Right atrium auricular region (tissue), 2 donors: ENCODE measurements at regions not wholly inside any gene's neighbourhood (a gene's known extent, or its start where the extent isn't known, plus 50 kb on each side); places are given as distances from the start of the nearest gene placed in this dataset.
"Not testable (repeated sequence)": the region's sequence is repeated elsewhere in the genome, so short reads cannot be mapped to it uniquely, and the experiment has no call there.

Experiments
- DNase-seq: peaks from one replicate; pipeline ENCODE4 v3.0.0-alpha.2; 2019; ENCODE audit warnings: low spot score
- H3K27ac ChIP-seq, 2 donors: fragments of 200-600 bp; sonication (generic); 1 replicate in 1 of 2; 2 replicates in 1 of 2; pipeline ENCODE4 v1.5.1; 2016 to 2019
- H3K27me3 ChIP-seq, 2 donors: fragments of 200-600 bp; sonication (generic); one replicate each; pipeline versions ENCODE4 v1.5.1 to v1.6.0; 2017 to 2019
- H3K36me3 ChIP-seq: fragments of 200-600 bp; sonication (generic); one replicate; pipeline ENCODE4 v1.5.1; 2016
- H3K4me1 ChIP-seq, 2 donors: fragments of 200-600 bp; sonication (generic); one replicate each; pipeline versions ENCODE4 v1.5.1 to v1.6.0; 2017 to 2019
- H3K4me3 ChIP-seq, 2 donors: fragments of 200-600 bp; sonication (generic); 1 replicate in 1 of 2; 2 replicates in 1 of 2; pipeline ENCODE4 v1.5.1; 2017 to 2019; ENCODE audit warnings: mild to moderate bottlenecking in 1 of 2, moderate library complexity in 1 of 2
- H3K9me3 ChIP-seq, 2 donors: fragments of 200-600 bp; sonication (generic); one replicate each; pipeline ENCODE4 v1.5.1; 2019
- TF ChIP-seq, protein P1 (sequence below), 2 donors: fragments of 200-600 bp; sonication (generic); IDR thresholded peaks; one replicate each; pipeline ENCODE4 v1.5.1; 2019; ENCODE audit warnings: antibody characterized with exemption in 2 of 2

DNA sequence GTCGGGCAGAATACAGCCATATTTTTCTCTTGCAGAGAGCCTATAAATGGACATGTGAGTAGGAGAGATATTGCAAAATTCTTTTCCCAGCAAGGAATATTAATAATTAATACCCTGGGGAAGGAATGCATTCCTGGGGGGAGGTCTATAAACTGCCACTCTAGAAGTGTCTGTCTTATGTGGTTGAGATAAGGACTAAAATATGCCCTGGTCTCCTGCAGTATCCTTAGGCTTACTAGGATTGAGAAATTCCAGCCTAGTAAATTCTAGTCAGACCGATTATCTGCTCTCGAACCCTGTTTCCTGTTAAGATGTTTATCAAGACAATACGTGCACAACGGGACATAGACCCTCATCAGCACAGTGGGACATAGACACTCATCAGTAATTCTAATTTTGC, 872.6 kb downstream of the FSTL5 start:
- no peaks in the 10 kb centered on the region for H3K36me3 ChIP-seq
- H3K27ac ChIP-seq = no peak overlapping the region
- no peaks in the 10 kb centered on the region for H3K27me3 ChIP-seq
- TF ChIP-seq, protein P1, sequence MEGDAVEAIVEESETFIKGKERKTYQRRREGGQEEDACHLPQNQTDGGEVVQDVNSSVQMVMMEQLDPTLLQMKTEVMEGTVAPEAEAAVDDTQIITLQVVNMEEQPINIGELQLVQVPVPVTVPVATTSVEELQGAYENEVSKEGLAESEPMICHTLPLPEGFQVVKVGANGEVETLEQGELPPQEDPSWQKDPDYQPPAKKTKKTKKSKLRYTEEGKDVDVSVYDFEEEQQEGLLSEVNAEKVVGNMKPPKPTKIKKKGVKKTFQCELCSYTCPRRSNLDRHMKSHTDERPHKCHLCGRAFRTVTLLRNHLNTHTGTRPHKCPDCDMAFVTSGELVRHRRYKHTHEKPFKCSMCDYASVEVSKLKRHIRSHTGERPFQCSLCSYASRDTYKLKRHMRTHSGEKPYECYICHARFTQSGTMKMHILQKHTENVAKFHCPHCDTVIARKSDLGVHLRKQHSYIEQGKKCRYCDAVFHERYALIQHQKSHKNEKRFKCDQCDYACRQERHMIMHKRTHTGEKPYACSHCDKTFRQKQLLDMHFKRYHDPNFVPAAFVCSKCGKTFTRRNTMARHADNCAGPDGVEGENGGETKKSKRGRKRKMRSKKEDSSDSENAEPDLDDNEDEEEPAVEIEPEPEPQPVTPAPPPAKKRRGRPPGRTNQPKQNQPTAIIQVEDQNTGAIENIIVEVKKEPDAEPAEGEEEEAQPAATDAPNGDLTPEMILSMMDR (IDR thresholded peaks at IDR 0.05) = no peak
- no peak for DNase-seq
- H3K4me3 ChIP-seq = no peak overlapping the region
- peaks cover 0 to 20% of the 10 kb centered on the region in 2 donors for H3K9me3 ChIP-seq
- no peaks in the 10 kb centered on the region for H3K4me1 ChIP-seq

DNA sequence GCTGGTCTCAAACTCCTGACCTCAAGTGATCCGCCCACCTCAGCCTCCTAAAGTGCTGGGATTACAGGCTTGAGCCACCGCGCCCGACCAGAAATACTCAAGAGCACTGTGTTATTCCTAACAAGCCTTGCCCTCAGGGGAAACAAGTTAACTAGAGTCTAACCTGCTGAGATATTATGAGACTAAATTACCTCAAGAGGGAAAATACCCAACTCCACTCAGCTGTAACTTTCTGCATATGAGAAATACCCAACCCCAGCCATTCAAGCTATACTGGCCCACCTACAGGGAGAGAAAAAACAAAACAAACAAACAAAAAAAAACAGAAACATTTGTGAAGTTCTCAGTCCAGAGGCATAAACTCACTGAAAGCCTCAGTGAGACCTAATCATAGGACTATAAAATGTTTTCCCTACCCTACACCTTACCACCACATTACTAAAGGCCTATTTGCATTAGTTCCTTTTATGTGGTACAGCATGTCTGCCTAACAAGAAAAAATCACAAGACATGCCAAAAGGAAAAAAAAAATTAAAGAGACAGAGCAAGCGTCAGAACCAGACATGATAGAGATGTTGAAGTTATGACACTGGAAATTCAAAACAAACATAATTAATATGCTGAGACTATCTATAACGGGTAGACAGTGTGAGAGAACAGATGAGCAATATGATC, 876.0 kb downstream of the FSTL5 start:
- TF ChIP-seq, protein P1 (IDR thresholded peaks at IDR 0.05) = no peak
- no peaks in the 10 kb centered on the region for H3K27me3 ChIP-seq
- no peak overlapping the region for H3K4me3 ChIP-seq
- H3K9me3 ChIP-seq = peaks cover 0 to 20% of the 10 kb centered on the region in 2 donors
- H3K4me1 ChIP-seq = no peaks in the 10 kb centered on the region
- DNase-seq = no peak
- no peaks in the 10 kb centered on the region for H3K36me3 ChIP-seq
- H3K27ac ChIP-seq = no peak overlapping the region

DNA sequence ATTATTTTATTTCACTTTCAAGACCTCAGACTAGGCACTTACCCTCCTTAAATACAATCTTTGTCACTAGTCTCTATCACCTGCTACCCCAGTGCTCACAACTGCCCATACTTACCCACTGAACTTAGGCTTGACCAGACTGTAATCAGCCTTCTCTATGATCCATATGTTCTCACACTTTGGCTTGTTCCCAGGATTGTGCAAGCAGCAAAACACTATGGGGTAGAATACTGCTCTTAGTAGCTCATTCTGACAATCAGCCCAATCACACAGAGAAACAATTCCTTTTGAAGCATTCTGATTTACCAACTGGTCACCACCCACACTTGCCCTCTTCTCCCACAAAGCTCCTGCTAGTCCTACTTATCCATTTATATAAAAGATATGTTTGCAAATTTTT, 878.3 kb downstream of the FSTL5 start:
- Histone ChIP-seq H3K9me3 (peaks cover 0 to 7% of the 10 kb centered on the region in 2 donors), H3K4me1 (no peaks in the 10 kb centered on the region), H3K36me3 (no peaks in the 10 kb centered on the region), H3K4me3 (no peak overlapping the region), H3K27ac (no peak overlapping the region), H3K27me3 (no peaks in the 10 kb centered on the region)
- no peak for DNase-seq
- TF ChIP-seq, protein P1 (IDR thresholded peaks at IDR 0.05) = no peak

DNA sequence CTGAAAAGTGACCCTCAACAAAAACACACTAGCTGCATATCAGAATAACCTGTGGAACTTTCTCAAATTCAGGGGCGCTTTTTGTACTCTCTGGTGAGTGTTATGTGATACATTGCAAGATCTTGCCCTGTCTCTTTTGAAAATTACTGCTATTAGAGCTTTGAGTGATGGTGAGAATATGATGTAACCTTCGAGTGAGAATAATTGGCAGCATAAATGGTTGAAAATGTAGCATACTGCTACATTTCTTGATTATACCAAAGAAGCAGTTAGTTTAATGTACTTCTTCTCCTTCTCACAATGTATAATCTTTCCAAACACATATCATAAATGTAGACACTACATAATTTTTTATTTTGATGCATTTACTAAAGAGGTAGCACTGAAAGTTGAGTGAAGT, 882.9 kb downstream of the FSTL5 start:
- TF ChIP-seq, protein P1 (IDR thresholded peaks at IDR 0.05) = no peak
- no peaks in the 10 kb centered on the region for H3K9me3 ChIP-seq
- DNase-seq = no peak
- no peaks in the 10 kb centered on the region for H3K4me1 ChIP-seq
- no peaks in the 10 kb centered on the region for H3K27me3 ChIP-seq
- H3K4me3 ChIP-seq = no peak overlapping the region
- H3K36me3 ChIP-seq = no peaks in the 10 kb centered on the region
- H3K27ac ChIP-seq = no peak overlapping the region

DNA sequence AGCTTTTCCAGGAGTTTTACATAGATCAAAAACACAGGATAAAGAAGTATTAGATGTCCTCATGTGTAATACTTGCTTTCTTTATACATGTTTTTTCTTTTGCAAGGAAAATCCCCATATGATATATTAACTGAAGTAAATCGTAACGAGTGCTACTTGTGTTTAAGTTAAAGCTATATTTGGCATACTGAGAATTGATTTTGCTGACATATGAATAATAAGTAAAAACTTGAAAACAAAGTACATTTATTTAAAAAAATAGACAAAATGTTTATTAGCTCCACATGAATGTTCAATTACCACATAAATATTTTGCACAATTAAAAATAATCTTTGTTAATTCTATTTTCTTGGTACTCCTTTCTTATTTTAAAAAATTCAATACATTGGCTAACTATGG, 884.7 kb downstream of the FSTL5 start:
- no peaks in the 10 kb centered on the region for H3K9me3 ChIP-seq
- TF ChIP-seq, protein P1 (IDR thresholded peaks at IDR 0.05) = no peak

DNA sequence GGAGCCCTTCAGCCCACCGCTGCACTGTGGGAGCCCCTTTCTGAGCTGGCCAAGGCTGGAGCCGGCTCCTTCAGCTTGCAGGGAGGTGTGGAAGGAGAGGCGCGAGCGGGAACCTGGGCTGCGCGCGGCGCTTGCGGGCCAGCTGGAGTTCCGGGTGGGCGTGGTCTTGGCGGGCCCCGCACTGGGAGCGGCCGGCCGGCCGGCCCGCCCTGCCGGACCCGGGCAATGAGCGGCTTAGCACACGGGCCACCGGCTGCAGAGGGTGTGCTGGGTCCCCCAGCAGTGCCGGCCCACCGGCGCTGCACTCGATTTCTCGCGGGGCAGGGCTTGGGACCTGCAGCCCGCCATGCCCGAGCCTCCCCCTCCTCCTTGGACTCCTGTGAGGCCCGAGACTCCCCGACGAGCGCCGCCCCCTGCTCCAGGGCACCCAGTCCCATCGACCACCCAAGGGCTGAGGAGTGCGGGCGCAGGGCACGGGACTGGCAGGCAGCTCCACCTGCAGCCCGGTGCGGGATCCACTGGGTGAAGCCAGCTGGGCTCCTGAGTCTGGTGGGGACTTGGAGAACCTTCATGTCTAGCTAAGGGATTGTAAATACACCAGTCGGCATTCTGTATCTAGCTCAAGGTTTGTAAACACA, 886.5 kb downstream of the FSTL5 start:
- not testable (repeated sequence) for H3K4me1 ChIP-seq, H3K27ac ChIP-seq, H3K36me3 ChIP-seq, H3K27me3 ChIP-seq, DNase-seq, H3K9me3 ChIP-seq, H3K4me3 ChIP-seq

More for the DNA sequence above, 884.7 kb downstream of the FSTL5 start:
- Histone ChIP-seq H3K4me1 (no peaks in the 10 kb centered on the region), H3K27me3 (no peaks in the 10 kb centered on the region), H3K4me3 (no peak overlapping the region), H3K36me3 (no peaks in the 10 kb centered on the region), H3K27ac (no peak overlapping the region)
- DNase-seq = no peak
